GM03348 (cell line): ENCODE measurements at regions not wholly inside any gene's neighbourhood (a gene's known extent, or its start where the extent isn't known, plus 50 kb on each side); places are given as distances from the start of the nearest gene placed in this dataset.
"Not testable (repeated sequence)": the region's sequence is repeated elsewhere in the genome, so short reads cannot be mapped to it uniquely, and the experiment has no call there.

Experiments used
- DNase-seq: peaks from one replicate; pipeline ENCODE4 v3.0.0; 2012; ENCODE audit warnings: low spot score

DNA sequence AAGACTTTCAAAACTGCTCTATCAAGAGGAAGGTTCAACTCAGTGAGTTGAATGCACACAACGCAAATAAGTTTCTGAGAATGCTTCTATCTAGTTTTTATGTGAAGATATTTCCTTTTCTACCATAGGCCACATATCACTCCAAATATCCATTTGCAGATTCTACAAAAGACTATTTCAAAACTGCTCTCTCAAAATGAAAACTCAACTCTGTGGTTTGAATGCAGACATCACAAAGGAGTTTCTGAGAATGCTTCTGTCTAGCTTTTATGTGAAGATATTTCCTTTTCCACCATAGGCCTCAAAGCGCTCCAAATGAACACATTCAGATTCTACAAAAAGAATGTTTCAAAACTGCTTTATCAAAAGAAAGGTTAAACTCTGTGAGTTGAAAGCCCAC, 1093.1 kb upstream of the DEFB115 start:
- DNase-seq = not testable (repeated sequence)

- DNase-seq = no peak
Measured at GRCh38 chr20:30167540-30167939, 1089.9 kb upstream of the DEFB115 start.

DNA sequence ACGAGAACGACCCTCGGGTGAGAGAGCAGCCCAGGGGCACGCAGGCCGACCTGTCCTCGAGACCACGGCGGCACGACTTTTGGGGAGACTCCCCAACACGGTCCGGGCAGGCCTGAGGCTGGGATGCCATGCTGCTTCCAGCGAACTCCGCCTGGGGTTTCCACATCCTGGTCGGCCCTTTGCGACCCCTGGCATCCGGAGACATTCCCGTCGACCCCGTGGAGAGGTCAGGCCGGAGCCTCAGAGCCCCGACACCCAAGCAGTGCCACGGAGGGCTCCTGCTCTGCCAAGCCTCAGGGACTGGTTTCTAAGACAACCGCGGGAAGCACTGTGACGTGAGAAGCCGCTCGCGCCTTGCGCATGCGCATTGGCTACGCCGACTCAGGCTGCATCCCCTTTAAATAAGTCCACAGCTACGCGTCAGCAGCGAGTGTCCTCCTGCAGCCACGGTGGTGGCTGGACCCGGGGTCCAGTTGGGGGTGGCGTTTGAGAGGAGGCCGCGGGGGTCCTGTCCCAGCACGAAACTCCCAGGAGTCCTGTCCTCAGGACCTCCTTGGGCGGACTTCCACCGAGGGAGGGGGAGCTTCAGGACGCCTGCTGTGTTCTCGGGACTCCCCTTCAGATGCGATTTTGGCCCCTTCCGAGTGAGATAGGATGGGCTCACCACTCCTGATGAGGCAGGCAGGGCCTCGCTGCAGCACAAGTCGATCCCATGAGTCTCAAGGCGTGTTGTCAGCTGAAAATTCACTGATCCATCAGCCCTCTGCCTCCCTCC, 1089.3 kb upstream of the DEFB115 start:
- no peak for DNase-seq

DNA sequence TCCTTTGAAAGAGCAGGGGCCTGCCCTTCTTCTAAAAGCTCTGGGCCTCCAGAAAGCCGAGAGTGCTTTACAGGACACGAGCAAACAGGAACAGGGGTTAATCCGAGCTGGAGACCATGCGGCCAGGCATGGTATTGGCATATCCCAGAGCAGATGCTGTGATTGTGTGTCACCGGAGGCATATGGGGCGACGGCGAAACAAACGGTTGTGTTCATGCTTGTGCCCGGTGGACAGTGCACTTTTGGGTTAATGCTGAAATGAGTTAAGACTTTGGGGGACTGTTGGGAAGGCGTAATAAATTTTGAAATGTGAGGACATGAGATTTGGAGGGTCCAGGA, 1088.7 kb upstream of the DEFB115 start:
- no peak for DNase-seq

DNA sequence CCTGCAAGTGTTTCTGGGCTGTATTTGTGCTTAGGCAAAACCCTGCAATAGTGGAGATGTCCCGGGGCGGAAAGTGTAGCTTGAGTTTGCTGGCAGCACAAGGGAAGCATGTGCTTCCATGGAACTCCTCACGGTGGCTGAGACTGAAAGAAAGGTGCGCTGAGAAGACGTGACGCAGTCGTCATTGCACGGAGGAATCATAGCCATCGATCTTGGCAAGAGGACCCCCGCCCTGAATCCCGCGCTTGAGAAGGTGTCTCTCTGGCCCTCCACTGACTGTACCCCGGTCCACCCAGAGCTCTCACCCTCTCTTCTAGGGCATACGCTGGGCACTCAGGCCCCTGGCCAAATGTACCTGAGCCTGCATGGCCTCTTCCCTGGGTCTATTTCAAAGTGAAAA, 1081.8 kb upstream of the DEFB115 start:
- DNase-seq = no peak

DNA sequence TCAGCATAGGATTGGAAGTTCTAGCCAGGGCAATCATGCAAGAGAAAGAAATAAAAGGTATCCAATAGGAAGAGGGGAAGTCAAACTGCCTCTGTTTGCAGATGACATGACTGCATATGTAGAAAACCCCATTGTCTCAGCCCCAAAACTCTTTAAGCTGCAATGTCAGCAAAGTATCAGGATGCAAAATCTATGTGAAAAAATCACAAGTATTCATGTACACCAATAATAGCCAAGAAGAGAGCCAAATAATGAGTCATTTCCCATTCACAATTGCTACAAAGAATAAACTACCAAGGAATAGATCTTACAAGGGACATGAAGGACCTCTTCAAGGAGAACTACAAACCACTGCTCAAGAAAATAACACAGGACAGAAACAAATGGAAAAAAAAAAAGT, 1074.3 kb upstream of the DEFB115 start:
- not testable (repeated sequence) for DNase-seq

- DNase-seq = not testable (repeated sequence)
Measured at GRCh38 chr20:30191785-30192184, 1065.7 kb upstream of the DEFB115 start.

DNA sequence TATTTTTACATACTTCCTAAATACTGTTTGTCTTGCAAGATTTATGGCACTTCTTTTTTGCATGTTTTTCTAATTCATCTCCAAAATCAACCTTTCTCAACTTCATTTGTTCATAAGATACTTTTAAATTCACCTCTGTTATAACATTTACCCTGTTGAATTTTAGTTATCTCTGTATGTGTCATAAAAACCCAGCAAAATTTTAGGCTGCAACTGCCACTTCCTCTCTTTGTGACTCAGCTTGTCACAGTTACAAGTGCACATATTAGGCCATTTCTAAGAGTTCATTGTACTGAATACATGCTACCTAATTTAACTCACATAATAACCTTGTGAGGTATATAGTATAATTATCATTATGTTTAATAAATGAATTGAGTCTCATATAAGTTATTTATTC, 1023.0 kb upstream of the DEFB115 start:
- DNase-seq = not testable (repeated sequence)

DNA sequence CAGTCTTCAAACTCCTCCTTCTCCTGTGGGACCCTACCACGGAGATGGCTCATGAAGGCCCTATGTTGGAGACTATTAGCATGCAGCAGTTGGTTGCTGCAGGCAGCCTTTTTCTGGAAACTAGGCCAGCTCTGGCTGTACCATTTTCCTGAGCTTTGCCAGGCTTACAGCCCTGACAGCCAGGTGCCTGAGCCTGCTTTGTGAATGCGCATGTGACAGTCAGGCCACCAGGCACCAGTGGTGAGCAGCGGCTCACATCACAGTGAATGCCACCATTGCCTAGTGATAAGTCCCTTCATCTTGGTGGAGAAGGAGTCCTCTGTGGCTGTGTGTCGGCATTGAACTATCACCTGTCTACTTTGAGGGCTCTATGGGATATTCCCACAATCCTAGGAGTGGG, 982.4 kb upstream of the DEFB115 start:
- not testable (repeated sequence) for DNase-seq

- no peak for DNase-seq
Measured at GRCh38 chr20:30281584-30282197, 975.8 kb upstream of the DEFB115 start.

DNA sequence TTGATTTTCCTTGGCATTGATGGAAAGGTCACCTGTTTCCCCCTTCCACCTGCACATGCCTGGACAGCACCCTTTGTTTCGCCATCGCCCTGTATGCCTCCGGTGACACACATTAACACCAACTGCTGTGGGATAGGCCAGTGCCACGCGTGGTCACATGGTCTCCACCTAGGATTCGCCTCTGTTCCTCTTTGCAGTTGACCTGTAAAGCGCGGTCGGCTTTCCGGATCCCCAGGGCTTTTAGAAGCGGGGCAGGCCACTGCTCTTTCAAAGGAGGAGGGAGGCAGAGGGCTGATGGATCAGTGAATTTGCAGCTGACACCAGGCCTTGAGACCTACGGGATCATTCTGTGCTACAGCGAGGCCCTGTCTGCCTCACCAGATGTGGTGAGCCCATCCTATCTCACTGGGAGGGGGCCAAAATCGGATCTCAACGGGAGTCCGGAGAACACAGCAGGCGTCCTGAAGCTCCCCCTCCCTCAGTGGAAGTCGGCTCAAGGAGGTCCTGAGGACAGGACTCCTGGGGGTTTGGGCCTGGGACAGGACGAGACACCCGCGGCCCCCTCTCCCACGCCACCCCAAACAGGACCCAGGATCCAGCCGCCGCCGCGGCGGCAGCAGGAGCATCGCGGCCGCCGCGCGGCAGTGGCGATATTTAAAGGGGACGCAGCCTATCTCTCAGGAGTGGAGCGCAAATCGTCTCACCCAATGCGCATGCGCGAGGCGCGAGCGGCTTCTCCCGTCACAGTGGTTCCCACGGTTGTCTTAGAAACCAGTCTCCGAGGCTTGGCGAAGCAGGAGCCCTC, 973.8 kb upstream of the DEFB115 start:
- not testable (repeated sequence) for DNase-seq

DNA sequence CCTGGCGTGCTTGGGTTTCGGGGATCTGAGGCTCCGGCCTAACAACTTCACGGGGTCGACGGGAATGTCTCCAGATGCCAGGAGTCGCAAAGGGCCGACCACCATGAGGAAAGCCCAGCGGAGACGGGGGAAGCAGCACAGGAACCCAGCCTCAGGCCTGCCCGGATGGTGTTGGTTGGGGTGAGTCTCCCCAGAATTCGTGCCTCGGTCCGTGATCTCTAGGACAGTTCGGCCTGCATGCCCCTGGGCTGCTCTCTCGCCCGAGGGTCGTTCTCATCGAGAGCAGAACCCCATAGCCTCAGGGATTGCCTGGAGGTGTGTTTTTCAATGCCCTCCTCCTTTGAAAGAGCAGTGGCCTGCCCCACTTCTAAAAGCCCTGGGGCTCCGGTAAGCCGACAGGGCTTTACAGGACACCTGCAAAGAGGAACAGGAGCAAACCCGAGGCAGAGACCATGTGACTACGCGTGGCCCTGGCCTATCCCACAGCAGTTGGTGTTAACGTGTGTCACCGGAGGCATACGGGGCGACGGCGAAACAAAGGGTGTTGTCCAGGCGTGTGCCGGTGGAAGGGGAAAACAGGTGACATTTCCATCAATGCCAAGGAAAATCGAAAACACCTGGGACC, 973.1 kb upstream of the DEFB115 start:
- no peak for DNase-seq

GRCh38 chr20:30285677-30286076, 971.8 kb upstream of the DEFB115 start:
- DNase-seq = no peak

- DNase-seq = no peak
Measured at GRCh38 chr20:30286157-30286556, 971.3 kb upstream of the DEFB115 start.

- DNase-seq = not testable (repeated sequence)
Measured at GRCh38 chr20:30287459-30287858, 970.0 kb upstream of the DEFB115 start.

- no peak for DNase-seq
Measured at GRCh38 chr20:30288346-30288745, 969.1 kb upstream of the DEFB115 start.

DNA sequence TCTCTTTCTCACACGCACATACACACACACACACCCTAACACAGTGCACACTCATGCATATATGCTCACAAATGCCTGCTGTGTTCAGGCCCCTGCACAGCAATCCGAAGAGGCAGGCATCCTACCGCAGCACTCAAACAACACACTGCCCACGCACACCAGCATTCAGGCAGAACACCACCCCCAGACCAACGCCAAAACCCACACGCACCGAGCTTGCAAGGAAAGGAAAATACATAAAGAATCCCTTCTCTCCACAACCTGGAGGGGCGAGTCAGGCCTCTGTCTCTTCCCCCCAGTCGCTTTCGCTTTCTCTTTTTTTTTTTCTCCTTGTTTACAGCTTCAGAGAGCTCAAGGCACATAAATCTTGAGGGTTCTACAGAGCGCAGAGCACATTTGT, 968.4 kb upstream of the DEFB115 start:
- not testable (repeated sequence) for DNase-seq

GRCh38 chr20:30289711-30290141, 967.7 kb upstream of the DEFB115 start:
- DNase-seq = not testable (repeated sequence)

DNA sequence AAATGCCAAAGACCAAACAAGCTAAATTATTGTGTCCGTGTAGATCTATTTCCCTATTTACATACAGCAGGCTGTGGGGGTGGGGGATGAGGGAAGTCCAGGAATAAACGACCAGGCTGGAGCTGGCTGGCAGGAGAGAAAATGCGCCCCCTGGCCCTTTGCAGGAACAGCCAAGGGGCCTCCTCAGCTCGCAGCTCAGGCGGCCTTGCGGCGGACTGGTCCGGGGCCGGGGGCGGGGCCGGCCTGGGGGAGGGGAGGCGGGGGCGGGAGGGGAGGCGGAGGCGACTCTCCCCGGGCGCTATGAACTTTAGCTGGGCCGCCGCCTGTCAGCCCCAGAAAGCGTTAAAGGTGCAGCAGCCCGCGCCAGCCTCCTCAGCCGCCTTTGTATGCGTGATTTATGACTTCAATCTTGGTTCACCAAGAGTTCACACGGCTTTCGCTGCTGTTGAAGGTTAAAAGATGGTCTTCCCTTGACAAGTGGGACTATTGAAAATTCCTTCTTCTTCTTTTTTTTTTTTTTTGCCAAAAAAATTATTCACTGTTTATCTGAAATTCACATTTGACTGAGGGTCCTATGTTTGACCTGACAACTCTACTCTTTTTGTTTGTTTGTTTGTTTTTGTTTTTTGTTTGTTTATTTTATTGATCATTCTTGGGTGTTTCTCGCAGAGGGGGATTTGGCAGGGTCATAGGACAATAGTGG, 967.0 kb upstream of the DEFB115 start:
- not testable (repeated sequence) for DNase-seq

DNA sequence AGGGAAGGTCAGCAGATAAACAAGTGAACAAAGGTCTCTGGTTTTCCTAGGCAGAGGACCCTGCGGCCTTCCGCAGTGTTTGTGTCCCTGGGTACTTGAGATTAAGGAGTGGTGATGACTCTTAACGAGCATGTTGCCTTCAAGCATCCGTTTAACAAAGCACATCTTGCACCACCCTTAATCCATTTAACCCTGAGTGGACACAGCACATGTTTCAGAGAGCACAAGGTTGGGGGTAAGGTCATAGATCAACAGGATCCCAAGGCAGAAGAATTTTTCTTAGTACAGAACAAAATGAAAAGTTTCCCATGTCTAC, 966.4 kb upstream of the DEFB115 start:
- not testable (repeated sequence) for DNase-seq

DNA sequence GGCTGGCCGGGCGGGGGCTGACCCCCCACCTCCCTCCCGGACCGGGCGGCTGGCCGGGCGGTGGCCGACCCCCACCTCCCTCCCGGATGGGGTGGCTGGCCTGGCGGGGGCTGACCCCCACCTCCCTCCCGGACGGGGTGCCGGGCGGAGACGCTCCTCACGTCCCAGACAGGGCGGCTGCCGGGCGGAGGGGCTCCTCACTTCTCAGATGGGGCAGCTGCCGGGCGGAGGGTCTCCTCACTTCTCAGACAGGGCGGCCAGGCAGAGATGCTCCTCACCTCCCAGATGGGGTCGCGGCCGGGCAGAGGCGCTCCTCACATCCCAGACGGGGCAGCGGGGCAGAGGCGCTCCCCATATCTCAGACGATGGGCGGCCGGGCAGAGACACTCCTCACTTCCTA, 965.8 kb upstream of the DEFB115 start:
- DNase-seq = not testable (repeated sequence)

DNA sequence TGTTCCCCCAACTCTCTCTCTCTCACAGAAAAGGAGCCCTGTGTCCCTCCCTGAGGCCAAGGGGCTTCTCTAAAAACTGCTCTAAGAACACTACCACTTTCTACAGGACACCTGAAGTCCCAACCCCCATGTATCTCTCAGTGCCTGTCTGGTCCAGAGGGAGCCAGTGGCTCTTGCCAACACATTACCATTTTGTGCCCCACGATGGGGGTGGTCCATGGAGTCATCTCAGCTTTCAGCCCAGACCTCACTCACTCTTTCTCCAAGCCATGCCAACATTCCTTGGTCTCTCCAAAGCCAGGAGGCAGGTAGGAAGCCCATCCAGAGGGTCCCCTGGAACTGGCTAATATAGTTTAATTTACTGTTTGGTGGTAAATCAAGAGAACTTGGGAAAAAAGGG, 962.1 kb upstream of the DEFB115 start:
- DNase-seq = not testable (repeated sequence)
